ENCODE measurements at regions not wholly inside any gene's neighbourhood (a gene's known extent, or its start where the extent isn't known, plus 50 kb on each side); places are given as distances from the start of the nearest gene placed in this dataset.

DNA sequence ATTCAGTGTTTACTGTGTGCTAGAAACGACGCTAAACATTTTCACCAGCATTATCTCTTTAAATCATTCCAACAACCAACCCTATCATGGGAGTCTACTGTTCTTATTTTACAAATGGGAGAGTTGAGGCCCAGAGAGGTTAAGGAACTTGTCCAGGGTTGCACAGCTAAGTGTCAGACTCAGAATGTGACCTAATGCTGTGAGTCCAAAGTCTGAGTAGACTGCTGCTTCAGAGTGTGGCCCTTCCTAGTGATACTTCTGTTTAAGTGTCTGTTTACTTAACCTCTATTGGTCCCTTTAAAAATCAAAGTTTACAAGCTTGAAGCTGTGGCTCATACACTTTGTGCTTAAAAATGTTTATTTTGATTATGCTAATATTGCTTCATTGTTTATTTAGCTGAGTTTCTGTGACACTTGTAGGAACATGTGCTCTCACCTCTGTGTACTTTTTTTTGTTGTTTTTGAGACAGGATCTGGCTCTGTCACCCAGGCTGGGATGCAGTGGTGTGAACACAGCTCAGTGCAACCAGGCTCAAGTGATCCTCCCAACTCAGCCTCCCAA is 84.4 kb upstream of the SYPL1 start:
- H3K27me3 Mint-ChIP-seq (ENCODE audit: low read depth), result peaks cover 62% of the 10 kb centered on the region
- no peak overlapping the region for H3K27ac Mint-ChIP-seq
- no peak overlapping the region for H3K4me3 Mint-ChIP-seq
- no peaks in the 10 kb centered on the region for H3K36me3 Mint-ChIP-seq (ENCODE audit: insufficient read depth in 2 of 2)
- no peaks in the 10 kb centered on the region for H3K9me3 Mint-ChIP-seq
- no peaks in the 10 kb centered on the region for H3K4me1 Mint-ChIP-seq (ENCODE audit: low read depth)
- DNase-seq (no peak), ATAC-seq (replicated peaks in 1 of 2) (no peak)

DNA sequence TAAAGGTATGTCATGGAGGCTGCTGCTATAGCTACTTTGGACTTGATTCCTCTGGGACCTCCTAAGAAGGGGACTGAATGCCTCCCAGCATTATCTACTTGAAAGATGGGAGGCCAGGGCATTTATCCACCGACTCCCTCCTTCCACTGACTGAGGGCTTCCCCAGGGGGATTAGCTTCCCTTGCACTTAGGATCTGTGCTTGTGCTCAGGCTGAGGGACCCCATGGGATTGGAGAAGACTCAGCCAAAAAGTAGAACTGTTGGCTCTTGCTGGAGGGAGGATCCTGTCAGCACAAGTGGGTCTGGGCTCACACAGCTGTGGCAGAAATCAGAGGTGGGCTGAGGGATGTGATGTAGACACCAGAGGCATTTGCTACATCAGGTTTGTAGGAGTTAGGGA is 81.5 kb upstream of the SYPL1 start:
- Mint-ChIP-seq H3K9me3 (no peaks in the 10 kb centered on the region), H3K4me1 (ENCODE audit: low read depth) (no peaks in the 10 kb centered on the region), H3K27ac (no peak overlapping the region), H3K36me3 (ENCODE audit: insufficient read depth in 2 of 2) (no peaks in the 10 kb centered on the region), H3K4me3 (no peak overlapping the region), H3K27me3 (ENCODE audit: low read depth) (peaks cover 51% of the 10 kb centered on the region)
- ATAC-seq (replicated peaks in 1 of 2), result no peak
- no peak for DNase-seq

DNA sequence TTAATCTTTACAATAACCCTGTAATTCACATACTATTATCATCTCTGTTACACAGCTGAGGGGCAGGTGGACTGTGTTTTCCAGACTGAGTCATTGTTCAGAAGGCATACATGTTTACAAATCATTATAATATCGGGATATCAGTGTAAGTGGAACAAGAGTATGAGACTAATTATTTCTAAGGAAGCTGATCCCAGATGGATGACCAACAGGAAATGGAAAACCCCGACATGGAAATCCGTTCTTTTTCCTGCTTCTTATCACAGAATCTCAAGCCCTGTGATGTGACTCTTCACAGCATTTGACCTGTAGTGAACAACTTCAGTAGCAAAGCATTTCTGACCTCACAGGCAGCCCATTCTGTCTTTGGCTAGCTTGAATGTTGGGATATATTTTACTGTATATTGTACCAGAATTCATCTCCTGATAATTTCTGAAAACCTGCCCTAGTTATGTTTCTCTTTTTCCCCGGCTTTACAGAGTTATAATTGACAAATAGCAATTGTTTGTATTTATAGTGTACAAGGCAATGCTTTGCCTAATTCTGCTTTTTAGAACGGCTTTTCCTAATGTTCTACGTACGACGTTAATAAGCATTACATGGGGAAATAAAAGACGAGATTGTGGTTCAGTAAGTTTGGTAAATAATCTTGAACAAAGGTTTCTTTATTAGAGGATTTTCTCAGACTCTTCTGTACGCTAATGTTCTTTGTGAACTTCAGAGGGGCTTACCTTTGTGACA is 78.6 kb upstream of the SYPL1 start:
- peaks cover 41% of the 10 kb centered on the region for H3K27me3 Mint-ChIP-seq (ENCODE audit: low read depth)

DNA sequence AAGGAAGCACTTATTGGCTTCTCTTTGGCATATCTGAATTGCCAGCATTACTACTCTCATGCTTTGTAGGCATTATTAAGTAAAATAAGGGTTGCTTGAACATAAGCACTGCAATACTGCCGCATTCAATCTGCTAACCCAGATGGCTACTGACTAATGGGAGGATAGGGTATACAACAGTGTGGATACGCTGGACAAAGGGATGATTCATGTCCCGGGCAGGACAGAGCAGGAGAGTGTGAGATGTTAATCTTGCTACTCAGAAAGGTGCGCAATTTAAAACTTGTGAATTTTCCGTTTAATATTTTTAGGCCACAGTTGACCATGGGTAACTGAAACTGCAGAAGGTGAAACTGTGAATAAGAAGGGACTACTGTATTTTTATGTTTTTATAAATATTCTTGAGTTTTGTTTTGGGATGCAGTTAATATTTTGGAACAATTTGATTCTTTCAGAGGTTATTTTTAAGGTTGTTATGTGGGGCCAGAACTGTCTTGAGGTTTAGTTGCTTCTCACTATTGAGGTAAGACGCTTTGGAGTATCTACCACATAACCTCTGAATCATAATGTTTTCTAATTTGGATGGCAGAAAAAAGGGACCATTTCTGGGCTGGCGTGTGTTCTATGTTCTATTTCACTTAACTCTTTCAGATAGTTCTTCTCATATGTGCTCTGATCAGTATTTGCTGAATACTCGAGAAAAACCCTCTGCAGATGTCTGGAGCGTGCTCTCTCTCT is 75.7 kb upstream of the SYPL1 start:
- Mint-ChIP-seq H3K36me3 (ENCODE audit: insufficient read depth in 2 of 2) (no peaks in the 10 kb centered on the region), H3K4me1 (ENCODE audit: low read depth) (peaks cover 10% of the 10 kb centered on the region), H3K27ac (no peak overlapping the region), H3K4me3 (no peak overlapping the region), H3K9me3 (peaks cover 0 to 3% of the 10 kb centered on the region in 2 donors), H3K27me3 (ENCODE audit: low read depth) (peaks cover 15% of the 10 kb centered on the region)
- DNase-seq (no peak), ATAC-seq (replicated peaks in 1 of 2) (no peak)

More for the DNA sequence above, 78.6 kb upstream of the SYPL1 start:
- no peaks in the 10 kb centered on the region for H3K36me3 Mint-ChIP-seq (ENCODE audit: insufficient read depth in 2 of 2)
- no peak for DNase-seq
- H3K27ac Mint-ChIP-seq, result no peak overlapping the region
- ATAC-seq (replicated peaks in 1 of 2), result no peak
- no peaks in the 10 kb centered on the region for H3K9me3 Mint-ChIP-seq
- H3K4me1 Mint-ChIP-seq (ENCODE audit: low read depth), result no peaks in the 10 kb centered on the region
- no peak overlapping the region for H3K4me3 Mint-ChIP-seq

DNA sequence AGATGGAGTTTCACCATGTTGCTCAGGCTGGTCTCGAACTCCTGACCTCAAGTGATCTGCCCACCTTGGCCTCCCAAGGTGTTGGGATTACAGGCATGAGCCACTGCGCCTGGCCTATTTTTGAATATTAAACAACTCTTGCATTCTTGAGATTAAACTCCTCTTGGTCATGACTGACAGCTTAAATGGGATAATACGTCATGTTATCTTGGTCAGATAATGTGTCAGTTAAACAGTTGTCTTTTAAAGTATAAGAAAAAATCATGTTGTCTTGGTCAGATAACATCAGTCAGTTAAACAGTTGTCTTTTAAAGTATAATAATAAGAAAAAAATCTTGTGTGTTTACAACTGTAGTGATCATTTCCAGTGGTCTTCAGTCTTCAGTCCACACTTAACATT is 73.6 kb upstream of the SYPL1 start:
- peaks cover 13% of the 10 kb centered on the region for H3K4me1 Mint-ChIP-seq (ENCODE audit: low read depth)
- no peak overlapping the region for H3K27ac Mint-ChIP-seq
- H3K36me3 Mint-ChIP-seq (ENCODE audit: insufficient read depth in 2 of 2), result no peaks in the 10 kb centered on the region
- peaks cover 0 to 3% of the 10 kb centered on the region in 2 donors for H3K9me3 Mint-ChIP-seq
- no peak for ATAC-seq (replicated peaks in 1 of 2)
- no peak for DNase-seq
- peaks cover 4% of the 10 kb centered on the region for H3K27me3 Mint-ChIP-seq (ENCODE audit: low read depth)
- H3K4me3 Mint-ChIP-seq, result no peak overlapping the region

DNA sequence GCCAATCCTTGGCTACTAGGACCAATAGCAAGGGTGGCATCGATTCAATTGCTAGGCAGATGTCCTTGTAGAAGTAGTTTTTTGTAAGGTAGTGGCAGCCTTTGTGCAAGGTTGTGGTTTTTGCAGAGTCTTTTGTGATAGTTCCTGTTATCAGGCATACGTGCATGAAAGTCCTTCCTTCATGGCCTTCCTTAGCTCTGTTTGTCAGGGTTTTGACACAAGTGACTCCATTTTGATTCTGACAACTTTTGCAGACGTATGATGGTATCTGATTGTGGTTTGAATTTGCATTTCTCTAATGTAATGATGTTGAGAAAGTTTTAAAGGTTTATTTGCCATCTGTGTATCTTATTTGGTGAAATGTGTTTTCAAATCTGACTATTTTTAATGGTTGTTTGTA is 71.8 kb upstream of the SYPL1 start:
- Mint-ChIP-seq H3K27ac (no peak overlapping the region), H3K9me3 (peaks cover 0 to 3% of the 10 kb centered on the region in 2 donors), H3K4me3 (no peak overlapping the region), H3K27me3 (ENCODE audit: low read depth) (peaks cover 14% of the 10 kb centered on the region), H3K4me1 (ENCODE audit: low read depth) (peaks cover 24% of the 10 kb centered on the region), H3K36me3 (ENCODE audit: insufficient read depth in 2 of 2) (no peaks in the 10 kb centered on the region)
- ATAC-seq (replicated peaks in 1 of 2) (no peak), DNase-seq (no peak)

DNA sequence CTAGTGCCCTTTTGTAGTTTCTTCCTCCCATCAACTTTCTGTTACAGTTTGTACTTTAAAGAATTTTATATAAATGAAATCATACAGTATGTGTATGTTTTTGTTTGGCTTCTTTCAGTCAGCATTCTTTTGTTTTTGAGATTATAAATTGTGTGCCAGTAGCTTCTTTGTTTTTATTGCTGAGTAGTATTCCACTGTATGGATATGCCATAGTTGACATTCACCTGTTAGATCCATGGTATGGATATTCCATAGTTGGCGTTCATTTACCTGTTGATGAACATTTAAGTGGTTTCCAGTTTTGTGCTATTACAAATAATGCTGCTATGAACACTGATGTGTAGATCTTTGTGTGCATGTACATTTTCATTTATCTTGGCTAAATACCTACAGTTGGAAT is 70.8 kb upstream of the SYPL1 start:
- H3K4me3 Mint-ChIP-seq, result no peak overlapping the region
- ATAC-seq (replicated peaks in 1 of 2) (no peak), DNase-seq (no peak)
- no peaks in the 10 kb centered on the region for H3K36me3 Mint-ChIP-seq (ENCODE audit: insufficient read depth in 2 of 2)
- H3K27me3 Mint-ChIP-seq (ENCODE audit: low read depth), result peaks cover 14% of the 10 kb centered on the region
- H3K4me1 Mint-ChIP-seq (ENCODE audit: low read depth), result peaks cover 24% of the 10 kb centered on the region
- H3K9me3 Mint-ChIP-seq, result peaks cover 0 to 3% of the 10 kb centered on the region in 2 donors
- no peak overlapping the region for H3K27ac Mint-ChIP-seq

DNA sequence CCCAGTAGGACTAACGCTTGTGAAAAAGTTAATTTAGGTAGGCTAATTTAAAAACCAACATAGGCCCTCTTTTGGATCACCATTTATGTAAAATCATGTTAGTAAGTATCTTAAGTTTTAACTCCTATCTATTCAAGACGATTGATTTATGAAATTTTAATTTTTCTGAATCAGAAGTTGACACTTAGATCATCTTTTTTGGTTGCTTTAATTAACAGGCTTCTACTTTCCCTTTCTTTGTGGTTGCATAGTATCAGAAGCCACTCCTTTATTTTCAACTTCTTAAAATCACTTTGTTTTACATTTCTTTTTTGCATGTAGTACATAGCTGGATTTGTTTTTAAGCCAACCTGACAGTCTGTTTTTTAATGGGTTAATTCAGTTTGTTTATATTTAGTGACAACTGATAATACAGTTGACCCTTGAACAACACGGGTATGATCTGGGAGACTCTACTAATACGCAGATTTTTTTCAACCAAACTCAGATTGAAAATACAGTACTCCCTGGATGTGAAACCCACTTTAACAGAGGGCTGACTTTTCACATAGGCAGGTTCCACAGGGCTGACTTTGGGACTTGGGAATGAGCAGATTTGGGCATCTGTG is 69.7 kb upstream of the SYPL1 start:
- Mint-ChIP-seq H3K4me3 (no peak overlapping the region), H3K27me3 (ENCODE audit: low read depth) (peaks cover 14% of the 10 kb centered on the region), H3K4me1 (ENCODE audit: low read depth) (peaks cover 26% of the 10 kb centered on the region), H3K27ac (no peak overlapping the region), H3K9me3 (peaks cover 0 to 3% of the 10 kb centered on the region in 2 donors), H3K36me3 (ENCODE audit: insufficient read depth in 2 of 2) (no peaks in the 10 kb centered on the region)
- ATAC-seq (replicated peaks in 1 of 2) (no peak), DNase-seq (no peak)

DNA sequence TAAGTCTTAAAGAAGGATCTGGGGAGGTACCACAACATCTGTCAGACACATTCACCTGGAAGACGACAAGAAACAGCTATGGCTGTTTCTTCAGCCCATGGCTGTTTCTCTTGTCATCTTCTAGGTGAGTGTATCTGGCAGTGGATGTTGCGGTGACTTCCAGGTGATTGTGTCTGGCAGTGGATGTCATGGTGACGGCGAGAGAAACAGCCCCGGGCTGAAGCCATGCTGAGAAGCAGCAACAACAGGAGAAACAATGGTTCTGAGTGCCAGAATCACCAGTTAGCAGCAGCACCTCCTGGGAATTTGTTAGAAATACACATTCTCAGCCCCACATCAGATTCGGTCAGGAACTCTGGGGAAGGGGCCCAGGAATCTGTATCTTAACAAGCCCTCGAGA is 68.6 kb upstream of the SYPL1 start:
- ATAC-seq (replicated peaks in 1 of 2) (no peak), DNase-seq (no peak)
- peaks cover 0 to 3% of the 10 kb centered on the region in 2 donors for H3K9me3 Mint-ChIP-seq
- H3K4me3 Mint-ChIP-seq, result no peak overlapping the region
- H3K4me1 Mint-ChIP-seq (ENCODE audit: low read depth), result peaks cover 32% of the 10 kb centered on the region
- H3K27ac Mint-ChIP-seq, result no peak overlapping the region
- peaks cover 25% of the 10 kb centered on the region for H3K27me3 Mint-ChIP-seq (ENCODE audit: low read depth)
- H3K36me3 Mint-ChIP-seq (ENCODE audit: insufficient read depth in 2 of 2), result no peaks in the 10 kb centered on the region

DNA sequence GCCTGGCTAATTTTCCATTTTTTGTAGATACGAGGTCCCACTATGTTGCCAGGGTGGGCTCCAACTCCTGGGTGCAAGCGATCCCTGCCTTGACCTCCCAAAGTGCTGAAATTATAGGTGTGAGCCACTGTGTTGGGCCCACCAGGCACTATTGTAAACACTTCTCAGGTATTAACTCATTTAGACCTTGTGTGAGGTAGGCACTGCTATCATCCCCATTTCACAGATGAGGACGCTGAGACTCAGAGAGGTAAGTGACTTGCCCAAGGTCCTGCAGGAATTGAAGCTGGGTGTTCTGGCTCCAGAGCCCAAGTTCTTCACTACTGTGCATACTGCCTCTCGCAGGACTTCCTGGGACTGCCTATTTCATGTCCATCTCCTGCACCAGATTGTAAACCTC is 67.1 kb upstream of the SYPL1 start:
- no peak for ATAC-seq (replicated peaks in 1 of 2)
- H3K36me3 Mint-ChIP-seq (ENCODE audit: insufficient read depth in 2 of 2), result no peaks in the 10 kb centered on the region
- no peak for DNase-seq
- peaks cover 39% of the 10 kb centered on the region for H3K27me3 Mint-ChIP-seq (ENCODE audit: low read depth)
- H3K9me3 Mint-ChIP-seq, result peaks cover 0 to 3% of the 10 kb centered on the region in 2 donors
- H3K27ac Mint-ChIP-seq, result no peak overlapping the region
- no peak overlapping the region for H3K4me3 Mint-ChIP-seq
- peaks cover 29% of the 10 kb centered on the region for H3K4me1 Mint-ChIP-seq (ENCODE audit: low read depth)

DNA sequence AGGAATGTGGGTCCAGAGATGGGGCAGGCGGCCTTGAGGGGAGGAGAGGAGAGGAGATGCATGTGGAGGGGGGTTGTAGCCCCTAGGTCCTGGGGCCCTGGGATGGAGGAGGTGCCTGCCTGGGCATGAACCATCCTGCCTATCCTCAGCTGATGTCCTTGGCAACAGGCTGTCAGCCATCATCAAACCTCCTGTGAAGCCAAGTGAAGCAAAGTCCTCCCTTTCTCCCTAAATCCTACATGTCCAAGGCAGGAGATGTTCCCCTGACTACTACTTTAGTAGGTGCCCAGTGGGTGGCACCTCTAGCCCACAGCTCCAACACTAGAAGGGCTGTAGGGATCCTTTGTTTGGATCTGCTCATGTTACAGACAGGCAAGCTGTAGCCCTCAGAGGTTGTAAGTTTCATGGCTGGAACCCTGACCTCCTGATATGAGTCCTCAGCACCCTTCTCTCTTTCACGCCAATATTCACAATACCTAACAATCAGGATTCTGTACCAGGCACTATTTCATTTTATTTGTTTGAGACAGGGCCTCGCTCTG is 66.6 kb upstream of the SYPL1 start:
- Mint-ChIP-seq H3K4me1 (ENCODE audit: low read depth) (peaks cover 25% of the 10 kb centered on the region), H3K4me3 (no peak overlapping the region), H3K9me3 (peaks cover 0 to 3% of the 10 kb centered on the region in 2 donors), H3K27ac (no peak overlapping the region), H3K27me3 (ENCODE audit: low read depth) (peaks cover 40% of the 10 kb centered on the region), H3K36me3 (ENCODE audit: insufficient read depth in 2 of 2) (no peaks in the 10 kb centered on the region)
- ATAC-seq (replicated peaks in 1 of 2) (no peak), DNase-seq (no peak)

DNA sequence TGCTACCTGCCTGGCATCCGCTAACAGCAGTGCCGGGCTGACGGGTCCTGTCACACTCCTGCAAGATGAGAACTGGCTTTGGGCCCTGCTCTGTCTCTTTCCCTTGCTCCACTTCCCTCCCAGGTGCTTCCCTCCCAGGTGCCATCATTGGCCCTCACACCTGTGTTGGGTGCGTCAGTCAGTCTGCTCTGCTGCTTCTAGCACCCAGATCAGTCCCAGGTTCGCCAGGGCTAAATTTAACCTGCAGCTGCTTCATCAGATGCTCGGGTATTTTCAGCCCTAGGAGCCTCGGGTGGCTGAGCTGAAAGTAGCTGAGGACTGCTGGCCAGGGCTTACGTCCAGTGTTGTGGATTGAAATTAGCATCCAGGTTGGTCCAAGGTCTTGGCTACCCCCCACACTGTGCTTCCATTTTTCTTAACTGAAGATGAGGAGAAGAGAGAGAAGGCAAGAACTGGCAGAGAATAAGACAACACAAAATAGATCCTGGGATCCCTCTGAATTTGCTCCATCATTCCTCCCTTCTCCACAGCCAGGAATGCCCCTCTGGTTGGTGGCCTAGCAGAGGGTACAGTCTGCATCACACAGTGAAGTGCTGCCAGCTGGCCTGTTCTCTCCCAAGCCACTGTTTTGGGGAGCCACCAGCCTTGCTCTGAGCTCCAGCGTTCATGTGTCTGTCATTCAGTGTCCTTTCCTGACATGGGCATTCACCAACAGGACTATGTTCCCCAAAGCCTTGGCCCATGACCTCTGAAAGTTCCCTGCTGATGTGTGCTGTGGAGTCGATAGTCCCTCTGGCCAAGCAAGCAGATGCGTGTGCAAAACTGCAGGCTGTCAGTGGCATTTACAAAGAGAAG is 65.9 kb upstream of the SYPL1 start:
- Mint-ChIP-seq H3K36me3 (ENCODE audit: insufficient read depth in 2 of 2) (no peaks in the 10 kb centered on the region), H3K9me3 (peaks cover 0 to 2% of the 10 kb centered on the region in 2 donors), H3K4me1 (ENCODE audit: low read depth) (peaks cover 22% of the 10 kb centered on the region), H3K4me3 (no peak overlapping the region), H3K27ac (no peak overlapping the region), H3K27me3 (ENCODE audit: low read depth) (peaks cover 40% of the 10 kb centered on the region)
- ATAC-seq (replicated peaks in 1 of 2), result no peak
- no peak for DNase-seq
